GM19023 (cell line): ENCODE measurements at regions not wholly inside any gene's neighbourhood (a gene's known extent, or its start where the extent isn't known, plus 50 kb on each side); places are given as distances from the start of the nearest gene placed in this dataset.
"Not testable (repeated sequence)": the region's sequence is repeated elsewhere in the genome, so short reads cannot be mapped to it uniquely, and the experiment has no call there.

Experiments
- ATAC-seq: cut with Tn5 transposase; IDR thresholded peaks from one replicate; pipeline ENCODE4 v1.9.1; 2021; ENCODE audit warnings: mild to moderate bottlenecking, moderate library complexity; ENCODE audit not compliant: unreplicated experiment

DNA sequence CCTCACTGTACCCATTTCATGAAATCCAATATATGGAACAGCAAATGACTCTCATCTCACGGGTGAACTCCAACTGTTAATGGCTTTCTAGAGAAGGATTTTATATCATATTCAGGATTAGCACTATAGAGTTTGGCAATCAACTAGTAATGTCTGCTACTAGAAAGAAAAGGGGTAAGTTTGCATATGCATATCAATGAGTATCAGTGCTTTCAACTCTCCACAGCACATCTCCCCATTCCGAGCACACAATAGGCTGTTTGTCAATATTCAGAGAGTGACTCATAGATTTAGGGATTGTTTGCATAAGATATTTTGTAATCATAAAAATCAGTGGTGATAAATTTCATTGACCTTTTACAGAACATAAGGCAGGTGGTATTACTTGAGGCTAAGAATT is 163.2 kb upstream of the LMCD1 start:
- ATAC-seq, result no peak

DNA sequence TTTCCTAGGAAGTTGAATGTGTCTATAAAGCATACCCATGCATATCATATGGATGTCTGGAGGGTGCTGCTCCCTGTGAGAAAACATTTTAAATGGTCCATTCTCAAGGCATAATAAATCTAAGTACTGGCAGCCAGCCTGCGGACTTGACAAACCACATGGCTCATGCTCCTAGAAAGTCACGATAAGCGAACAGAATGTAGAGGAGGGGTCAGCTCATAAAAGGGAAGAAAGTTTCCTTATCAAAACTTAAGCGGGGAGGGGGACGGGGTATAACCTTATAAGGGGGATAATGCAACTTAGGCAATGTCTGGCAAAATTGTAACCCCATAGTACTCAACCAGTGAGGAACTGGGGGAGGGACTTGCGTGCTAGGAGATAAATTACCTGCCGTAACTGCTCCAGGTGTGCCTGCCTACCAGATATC is 159.8 kb upstream of the LMCD1 start:
- ATAC-seq, result no peak

DNA sequence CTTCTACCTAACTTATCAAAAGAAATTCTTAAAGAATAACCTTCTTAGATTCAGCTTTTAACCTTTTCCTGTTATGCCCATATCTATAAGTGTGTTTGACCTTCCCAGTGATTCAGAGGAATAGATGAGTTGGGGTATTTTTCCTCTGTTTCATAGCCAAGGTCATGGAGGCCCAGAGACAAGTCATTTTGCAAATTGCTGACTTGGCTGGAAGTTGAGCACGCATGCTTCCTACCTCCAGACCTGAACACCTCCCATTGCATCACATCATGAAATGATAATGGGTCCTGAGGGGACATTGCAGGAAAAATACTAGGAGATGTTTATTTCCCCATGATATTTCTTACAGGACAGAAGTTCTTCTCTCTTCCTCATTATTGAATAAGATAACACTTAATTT is 158.6 kb upstream of the LMCD1 start:
- no peak for ATAC-seq

DNA sequence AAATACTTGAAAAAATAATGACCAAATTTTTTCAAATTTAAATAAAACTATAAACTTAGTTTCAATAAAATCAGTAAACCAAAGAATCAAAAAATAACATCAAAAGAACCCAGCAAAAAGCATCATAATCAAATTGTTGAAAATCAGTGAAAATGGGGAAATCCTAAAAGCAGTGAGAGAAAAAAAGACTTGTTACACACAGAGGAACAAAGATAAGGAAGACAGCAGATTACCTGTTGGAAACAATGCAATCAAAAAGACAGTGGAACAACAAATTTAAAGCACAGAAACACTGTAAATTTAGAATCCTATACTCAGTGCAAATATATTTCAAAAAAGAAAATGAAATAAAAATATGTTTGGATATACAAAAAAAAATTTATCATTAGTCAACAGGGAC is 156.2 kb upstream of the LMCD1 start:
- no peak for ATAC-seq

DNA sequence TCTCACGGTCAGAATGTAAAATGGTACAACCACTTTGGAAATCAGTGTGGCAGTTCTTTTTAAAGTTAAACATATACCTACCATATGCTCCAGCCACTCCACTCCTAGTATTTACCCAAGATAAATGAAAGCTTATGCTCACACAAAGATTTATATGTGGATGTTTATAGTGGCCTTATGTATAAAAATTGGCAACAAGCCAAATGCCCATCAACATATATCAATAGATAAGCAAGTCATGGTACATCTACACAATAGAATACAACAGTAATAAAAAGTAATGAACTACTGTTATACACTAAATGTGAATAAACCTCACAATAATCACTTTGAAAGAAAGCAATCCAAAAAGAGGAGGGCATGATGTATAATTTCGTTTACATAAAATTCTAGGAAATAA is 153.5 kb upstream of the LMCD1 start:
- ATAC-seq, result no peak

DNA sequence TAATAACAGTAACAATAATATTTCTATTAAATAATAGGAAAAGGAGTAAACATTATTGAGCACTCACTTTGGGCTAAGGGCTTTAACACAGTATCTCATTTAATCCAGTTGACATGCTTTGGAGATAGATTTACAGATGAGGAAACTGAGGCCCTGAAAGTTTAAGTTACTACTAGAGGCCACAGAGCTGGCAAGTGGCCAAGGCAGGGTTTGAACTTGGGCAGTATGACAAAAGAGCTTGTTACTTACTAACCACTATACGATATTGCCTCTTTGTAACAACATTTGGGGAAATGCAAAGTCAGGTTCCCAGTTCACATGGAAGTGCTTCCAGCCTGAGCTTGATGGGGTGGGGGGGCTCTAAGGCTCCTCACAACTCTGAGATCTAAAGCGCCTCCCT is 149.1 kb upstream of the LMCD1 start:
- no peak for ATAC-seq

DNA sequence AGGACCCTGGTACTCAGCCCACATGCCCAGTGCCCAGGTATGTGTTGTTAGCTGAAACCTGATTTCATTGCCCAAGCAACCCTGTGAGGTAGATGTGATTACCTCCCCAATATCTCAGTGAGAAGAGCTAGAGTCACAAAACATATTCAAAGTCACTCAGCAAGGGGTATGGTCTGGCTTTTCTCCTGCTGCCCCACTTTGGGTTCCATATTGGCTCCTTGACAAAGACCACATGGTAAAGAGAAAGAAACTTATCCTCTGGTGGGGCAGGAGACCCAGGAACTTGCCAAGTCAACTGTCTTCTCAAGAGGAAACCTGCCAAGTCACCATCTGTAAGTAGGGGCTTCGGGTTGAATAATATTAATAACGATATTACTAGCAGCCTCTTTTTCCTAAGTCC is 148.3 kb upstream of the LMCD1 start:
- no peak for ATAC-seq

DNA sequence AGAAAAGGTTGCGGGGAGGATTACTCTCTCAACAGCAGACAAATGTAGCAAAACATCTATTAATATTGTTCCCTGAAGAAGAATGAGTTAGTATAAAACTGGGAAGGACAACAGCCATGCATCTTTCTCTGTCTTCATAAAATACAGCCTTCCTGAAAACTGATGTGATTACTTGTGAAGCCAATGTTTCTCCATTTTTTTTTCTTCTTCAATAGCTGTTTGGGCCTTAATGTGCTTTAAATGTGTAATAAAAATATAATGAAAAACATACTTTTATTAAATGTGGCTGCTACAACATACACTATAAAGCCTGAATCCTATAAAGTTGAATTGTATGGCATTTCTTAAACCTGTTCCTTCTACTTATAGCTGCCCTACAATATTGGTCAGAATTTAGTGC is 146.3 kb upstream of the LMCD1 start:
- ATAC-seq, result no peak

DNA sequence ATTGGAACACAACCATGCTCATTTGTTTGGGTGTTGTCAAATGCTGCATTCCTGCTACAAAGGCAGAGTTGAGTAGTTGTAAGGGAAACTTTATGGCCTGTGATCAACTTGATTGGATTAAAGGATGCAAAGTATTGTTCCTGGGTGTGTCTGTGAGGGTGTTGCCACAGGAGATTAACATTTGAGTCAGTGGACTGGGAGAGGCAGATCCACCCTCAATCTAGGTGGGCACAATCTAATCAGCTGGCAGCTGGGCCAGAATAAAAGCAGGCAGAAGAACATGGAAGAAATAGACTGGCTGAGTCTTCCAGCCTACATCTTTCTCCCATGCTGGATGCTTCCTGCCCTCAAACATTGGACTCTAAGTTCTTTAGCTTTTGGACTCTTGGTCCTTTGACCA is 145.6 kb upstream of the LMCD1 start:
- not testable (repeated sequence) for ATAC-seq

DNA sequence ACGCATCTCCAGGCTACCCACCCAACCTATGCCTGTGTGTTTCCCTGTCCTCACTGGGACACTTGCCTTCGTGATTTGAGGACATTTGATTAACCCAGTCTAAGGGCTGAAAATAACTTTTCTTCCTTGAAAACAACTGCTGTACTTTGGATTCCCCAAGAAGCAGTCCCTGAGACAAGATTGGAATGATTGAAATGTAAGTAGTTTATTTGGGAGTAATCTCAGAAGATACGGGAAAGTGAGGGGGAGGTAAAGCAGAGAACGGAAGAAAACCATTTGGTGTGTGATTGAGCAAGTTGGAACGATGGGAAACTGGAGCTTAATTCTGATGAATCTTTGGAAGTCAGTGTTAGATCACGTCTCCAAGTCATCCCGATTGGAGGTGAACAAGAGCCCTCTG is 143.8 kb upstream of the LMCD1 start:
- no peak for ATAC-seq

DNA sequence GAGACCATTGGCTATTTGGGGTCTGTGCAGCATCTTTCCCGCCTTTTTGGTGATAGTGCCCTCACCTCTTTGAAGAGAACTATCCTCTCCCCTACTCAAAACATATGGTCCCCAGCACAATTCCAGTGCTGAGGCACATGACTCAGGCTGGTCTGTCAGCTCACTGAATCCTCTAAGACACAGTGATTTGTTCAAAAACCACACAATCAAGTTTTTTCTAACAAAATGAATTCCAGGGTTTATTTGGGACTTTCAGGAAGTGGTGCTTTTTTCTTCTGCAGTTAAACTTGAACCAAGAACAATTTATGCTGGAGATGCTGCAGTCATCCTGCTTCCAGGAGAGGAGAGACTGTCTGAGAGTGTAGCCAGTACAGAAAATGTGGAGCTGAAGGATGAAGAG is 142.5 kb upstream of the LMCD1 start:
- ATAC-seq, result no peak

DNA sequence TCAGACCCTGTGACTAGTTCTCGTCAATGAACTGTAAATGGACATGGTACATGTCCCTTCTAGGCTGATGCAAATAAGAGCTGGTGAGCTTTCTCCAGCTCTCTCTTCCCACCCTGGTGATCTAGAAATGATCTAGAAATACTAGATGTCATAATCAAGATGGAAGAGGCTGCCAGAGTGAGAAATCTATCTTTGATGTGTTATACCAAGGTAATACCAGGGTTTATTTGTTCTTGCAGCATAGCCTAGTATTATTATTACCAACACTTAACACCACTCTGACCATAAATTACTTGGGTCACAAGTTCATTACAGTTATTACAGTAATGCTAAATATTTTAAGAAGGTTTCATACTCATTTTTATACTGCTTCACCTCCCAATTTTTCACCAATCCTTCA is 138.4 kb upstream of the LMCD1 start:
- no peak for ATAC-seq

DNA sequence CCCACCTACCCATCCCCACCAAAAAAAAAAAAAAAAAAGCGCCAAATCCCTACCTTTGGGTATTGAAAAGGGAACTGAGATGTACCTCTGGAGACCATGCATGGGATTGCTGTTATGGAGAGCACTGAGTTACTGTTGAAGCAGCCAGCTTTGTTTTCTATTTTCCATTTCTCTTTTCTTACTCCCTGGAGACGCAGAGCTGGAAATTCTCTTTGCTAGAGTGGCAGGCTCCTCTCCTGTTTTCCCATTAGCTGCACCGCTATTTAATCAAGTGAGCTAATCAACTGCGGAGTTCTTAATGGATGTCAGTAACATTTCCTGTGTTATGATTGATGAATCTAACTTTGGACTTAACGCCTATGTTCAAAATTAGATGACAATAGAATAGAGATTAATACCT is 136.1 kb upstream of the LMCD1 start:
- ATAC-seq, result no peak

DNA sequence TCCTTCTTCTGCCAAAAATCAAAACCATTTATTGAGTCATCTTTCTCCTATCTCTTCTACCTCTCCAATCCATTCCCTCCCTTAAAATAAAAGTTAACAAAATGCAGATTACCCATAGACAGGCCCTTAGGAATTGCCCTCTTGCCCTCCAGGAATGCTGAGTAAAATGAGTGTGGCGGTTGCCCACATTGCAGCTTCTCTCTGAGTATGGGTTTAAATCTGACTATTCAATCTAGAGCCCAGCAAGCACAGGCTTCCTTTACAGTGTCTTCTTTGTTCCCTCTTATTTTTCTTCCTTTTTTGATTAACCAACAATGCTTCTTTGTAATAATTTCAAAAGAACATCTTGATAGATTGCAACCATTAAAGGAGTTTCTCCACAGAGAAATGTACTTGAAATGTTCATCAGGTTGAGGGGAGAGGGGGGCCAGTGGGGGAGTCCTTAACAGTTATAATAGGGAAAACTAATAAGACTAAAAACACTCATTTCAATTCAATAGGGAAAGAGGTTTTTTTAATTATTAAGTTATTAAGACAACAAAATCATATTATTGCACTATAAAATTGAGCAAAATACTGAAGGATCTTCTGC is 135.3 kb upstream of the LMCD1 start:
- no peak for ATAC-seq

DNA sequence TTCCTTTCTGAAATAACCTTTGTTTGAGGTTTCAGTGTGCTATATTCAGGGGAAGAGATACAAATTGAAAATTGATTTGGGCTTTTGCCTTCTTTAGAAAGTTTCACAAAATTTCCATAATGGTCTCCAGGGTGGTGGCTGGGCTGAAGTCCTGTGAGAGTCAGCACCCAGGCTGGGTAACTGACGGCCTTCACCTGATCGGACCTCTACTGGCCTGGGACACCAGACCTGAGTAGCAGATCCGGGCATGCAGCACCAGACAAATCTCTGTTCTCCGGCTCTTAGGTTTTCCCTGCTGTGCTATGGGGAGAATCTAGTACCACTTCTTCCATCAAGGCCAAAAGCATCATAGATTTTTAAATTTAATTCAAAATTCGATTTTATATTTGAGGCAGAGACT is 133.0 kb upstream of the LMCD1 start:
- ATAC-seq, result no peak

DNA sequence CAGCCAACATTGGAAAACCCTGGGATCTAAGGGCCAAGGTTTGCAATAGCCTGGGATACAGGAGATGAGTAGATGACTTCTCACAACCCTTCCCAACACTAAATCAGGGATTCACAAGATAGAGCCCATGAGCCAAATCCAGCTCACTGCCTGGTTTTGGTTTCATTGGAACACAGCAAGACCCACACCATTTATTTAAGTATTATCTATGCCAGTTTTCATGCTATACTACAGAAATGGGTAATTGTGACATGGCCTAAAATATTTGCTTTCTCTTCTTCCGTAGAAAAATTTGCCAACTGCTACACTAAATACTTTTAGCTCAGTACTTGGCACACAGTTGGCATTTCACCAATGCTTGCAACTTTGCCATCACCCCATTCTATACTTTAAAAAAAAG is 132.0 kb upstream of the LMCD1 start:
- no peak for ATAC-seq

DNA sequence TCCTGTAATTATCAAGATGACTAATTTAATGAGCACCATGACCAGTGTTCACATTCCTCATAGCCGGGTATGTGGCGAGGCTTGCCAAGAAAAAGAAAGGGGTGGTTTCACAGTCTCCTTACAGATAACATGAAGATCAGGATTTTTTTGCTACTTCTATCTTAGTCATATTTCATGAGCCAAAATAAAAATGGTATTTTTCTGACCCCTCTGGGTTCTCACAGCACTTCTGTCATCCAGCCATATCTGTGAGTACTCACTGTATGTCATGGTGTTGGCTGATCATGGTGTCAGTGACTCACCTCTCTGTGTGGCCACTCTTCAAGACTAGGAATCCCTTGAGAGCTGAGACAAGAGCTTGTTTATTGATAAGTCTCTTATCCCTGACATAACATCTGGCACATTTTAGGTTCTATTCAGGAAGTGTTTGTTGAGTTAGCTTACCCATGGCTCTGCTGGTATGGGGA is 130.5 kb upstream of the LMCD1 start:
- ATAC-seq, result no peak

DNA sequence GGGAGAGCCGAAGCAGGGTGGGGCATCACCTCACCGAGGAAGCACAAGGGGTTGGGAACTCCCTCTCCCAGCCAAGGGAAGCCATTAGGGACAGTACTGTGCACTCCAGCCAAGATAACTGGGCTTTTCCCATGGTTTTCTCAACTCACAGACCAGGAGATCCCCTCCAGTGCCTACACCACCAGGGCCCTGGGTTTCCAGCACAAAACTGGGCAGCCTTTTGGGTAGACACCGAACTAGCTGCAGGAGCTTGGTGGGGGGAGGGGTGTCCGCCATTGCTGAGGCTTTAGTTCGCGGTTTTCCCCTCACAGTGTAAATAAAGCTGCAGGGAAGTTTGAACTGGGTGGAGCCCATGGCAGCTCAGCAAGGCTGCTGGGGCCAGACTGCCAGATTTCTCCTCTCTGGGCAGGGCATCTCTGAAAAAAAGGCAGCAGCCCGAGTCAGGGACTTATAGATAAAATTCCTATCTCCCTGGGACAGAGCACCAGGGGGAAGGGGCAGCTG is 129.6 kb upstream of the LMCD1 start:
- no peak for ATAC-seq

DNA sequence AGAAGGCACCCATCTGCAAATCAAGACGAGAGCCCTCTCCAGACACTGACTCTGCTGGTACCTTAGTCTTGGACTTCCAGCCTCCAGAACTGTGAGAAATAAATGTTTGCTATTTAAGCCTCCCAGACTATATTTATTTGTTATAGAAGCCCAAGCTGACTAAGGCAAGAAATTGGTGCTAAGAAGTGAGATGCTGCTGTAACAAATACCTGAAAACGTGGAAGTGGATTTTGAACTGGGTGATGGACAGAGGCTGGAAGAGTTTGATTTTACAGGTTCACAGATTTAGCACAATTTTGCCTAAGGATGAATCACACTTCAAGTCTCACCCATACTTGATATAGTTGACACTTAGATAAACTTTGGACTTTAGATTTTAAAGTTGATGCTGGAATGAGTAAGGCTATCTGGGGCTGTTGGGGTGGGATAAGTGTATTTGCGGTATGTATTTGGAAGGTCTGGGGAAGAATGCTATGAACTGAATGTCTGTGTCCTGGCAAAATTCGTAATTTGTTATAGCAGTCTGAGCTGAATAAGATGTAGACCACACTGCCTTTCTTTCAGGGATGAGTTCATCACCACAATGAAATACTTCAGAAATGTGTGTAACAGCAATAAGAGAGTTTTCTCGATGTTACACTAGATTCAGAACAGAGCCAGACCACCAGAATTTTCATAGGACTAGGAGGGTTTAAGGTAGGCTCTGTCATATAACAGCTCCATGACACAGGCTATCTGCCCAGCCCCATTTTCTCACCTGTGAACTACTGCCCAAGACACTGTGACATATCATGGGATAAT is 120.5 kb upstream of the LMCD1 start:
- no peak for ATAC-seq

DNA sequence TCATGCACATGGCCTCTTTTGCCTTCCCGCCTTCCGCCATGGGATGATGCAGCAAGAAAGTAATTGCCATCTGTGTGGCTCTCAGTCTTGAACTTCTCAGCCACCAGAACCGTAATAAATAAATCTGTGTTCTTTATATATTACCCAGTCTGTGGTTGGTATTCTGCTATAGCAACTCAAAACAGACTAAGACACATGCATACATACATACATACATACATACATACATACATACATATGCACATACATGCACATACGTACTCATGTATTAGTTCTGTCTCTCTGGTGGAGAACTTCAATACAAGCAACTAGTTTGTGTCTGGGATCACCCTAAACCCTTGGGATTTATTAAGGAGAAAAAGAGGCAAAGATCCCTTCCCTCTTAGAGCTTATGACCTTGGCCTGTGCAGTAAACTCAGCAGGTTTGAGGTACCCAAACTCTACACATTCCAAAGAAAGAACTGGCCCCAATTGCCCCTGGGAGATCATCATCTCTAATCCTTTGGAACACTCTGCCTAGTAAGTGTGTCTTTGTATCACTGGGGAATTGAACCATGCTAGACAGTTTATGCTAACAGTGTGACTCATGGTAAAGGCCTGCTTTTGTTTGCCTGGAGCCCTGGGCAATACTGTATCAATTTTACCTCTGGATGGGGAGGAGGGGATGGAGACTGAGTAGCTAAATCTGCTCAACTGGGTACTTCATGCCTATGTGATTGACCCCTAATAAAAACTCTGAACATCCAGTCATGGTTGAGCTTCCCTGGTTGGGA is 115.6 kb upstream of the LMCD1 start:
- ATAC-seq, result no peak

DNA sequence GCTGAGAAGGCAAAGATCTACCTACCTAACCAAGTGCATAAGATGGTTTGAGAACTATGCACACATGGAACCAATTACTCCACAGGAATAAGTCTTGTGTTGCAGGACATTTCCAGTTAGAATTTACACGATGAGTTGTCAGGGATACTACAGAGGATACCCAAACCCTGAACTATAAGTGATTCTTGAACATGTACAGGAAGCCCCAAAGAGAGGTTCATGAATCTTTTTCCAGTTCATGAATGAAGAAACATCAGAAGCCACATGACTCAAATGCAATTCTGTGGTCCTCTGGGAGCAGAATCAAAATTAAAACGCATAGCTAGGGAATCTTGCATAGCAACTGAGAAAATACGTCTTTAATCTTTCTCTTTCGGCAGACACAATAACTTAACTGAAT is 114.1 kb upstream of the LMCD1 start:
- ATAC-seq, result no peak

DNA sequence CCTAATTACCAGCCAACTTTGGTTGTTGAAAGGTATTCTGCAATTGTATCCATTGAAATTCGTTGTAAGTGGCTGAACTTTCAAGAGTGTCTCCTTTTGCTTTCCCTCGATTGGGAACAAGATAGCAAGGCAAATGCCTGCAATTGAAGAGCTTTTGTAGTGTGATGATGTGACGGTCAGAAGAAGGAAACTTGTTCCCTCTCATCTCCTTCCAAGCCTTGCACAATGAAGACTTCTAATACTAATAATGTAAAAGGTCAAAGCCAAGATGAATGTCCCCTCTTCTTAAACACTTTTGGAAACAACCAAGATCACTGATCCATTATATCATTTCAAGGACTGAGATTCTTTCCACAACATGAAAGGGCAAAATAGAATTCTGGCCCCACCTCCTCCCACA is 101.9 kb upstream of the LMCD1 start:
- no peak for ATAC-seq
